ENCODE measurements at regions not wholly inside any gene's neighbourhood (a gene's known extent, or its start where the extent isn't known, plus 50 kb on each side); places are given as distances from the start of the nearest gene placed in this dataset.
"Not testable (repeated sequence)": the region's sequence is repeated elsewhere in the genome, so short reads cannot be mapped to it uniquely, and the experiment has no call there.

GRCh38 chr17:34771891-34772290 is 189.4 kb downstream of the CCT6B start:
- DNase-seq: no peak

GRCh38 chr17:34770586-34770985 is 190.7 kb downstream of the CCT6B start:
- no peak for DNase-seq

DNA sequence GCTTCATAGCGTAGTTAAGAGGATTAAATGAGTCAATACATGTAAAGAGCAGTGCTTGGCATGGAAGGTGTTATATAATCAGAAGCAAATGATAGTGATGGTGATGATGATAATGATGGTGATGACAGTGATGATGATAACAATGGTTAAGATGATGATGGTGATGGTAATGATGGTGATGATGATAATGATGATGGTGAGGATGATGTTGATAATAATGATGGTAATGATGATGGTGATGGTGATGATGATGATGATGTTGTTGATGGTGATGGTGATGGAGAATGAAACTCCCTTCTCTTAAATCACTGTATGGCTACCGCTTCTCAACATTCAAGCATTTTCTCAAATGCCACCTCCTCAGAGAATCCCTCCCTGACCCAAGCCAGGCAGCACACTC is 190.5 kb downstream of the TMEM132E start:
- DNase-seq: no peak

- DNase-seq: no peak
Observed at GRCh38 chr17:34769049-34769448, 189.7 kb downstream of the TMEM132E start.

- DNase-seq: no peak
Observed at GRCh38 chr17:34765291-34765690, 185.9 kb downstream of the TMEM132E start.

DNA sequence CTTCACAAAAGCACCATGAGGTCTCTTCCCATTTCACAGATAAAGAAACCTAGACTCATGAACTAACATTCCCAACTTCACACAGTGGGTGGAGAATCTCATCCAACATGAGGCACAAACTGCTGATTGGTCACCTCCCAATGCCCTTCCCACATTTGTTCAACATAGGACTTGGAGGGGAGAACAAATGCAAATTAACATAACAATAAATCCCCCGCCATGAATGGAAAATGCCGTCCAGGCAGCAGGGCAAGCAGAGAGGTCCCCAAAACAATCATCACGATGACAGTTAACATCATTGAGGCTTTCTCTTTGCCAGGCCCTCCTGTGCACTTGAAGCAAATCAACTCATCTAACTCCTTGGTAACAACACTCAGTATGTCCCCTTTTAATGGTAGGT is 185.3 kb downstream of the TMEM132E start:
- no peak for DNase-seq

- no peak for DNase-seq
Observed at GRCh38 chr17:34763728-34764665, 184.6 kb downstream of the TMEM132E start.

DNA sequence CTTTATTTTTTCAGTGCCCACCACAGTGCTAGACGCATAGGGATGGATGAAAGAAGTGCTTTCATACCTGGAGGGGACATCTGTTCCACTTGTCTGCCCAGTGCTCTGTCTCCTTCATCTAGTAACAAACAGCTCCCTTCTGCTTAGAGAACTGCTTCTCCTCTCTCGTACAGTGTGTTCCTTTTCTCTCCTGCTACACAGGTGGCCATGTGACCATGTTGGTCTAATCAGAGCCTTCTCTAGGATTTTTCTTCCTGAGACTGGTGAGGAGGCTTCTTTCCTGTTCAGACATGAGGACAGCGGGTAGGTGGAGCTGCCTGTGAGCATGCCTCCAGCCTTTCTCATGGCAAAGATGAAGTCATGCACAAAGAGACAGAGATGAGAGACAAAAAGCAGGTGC is 182.7 kb downstream of the TMEM132E start:
- DNase-seq: no peak

DNA sequence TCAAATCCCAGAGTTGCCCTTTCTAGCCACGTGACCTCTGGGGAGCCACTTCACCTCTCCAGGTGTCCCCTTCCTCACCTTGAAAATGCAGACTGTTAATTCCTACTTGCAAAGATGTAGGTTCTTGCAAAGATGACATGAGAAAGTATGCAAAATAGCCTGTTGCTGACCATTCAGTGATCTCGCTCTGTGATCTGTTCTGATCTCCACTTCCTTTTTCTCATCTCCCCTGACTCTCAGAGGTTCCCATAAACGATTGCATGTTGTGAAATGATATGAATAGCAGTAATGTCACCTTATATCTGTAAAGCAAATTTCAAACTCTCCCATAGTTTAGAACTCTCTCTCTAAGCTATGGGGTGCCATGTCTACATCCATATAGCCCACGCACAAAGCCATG is 182.3 kb downstream of the TMEM132E start:
- peak in 1 of 2 experiments; percentile 4 for DNase-seq

- DNase-seq: no peak
Observed at GRCh38 chr17:34760931-34761495, 181.6 kb downstream of the TMEM132E start.

DNA sequence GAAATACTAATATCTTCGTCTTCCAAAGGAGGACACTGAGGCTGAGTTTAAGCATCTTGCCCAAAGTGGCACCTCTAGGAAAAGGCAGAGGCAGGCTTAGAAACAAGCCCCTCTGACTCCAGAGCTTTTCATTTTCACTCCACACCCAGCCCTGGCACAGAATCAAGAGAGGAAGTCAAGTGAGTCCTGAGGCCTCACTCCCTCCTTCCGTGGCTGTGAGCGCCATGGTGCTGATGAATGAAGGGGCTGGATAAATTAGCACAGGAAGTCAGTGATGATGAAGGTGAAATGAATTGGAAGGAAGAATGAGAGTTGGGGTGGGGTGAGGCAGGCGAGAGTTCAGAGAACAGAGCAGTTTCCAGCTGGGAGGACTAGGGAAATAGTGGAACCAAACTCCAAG is 179.3 kb downstream of the TMEM132E start:
- no peak for DNase-seq

GRCh38 chr17:34758316-34758715 is 178.9 kb downstream of the TMEM132E start:
- DNase-seq: no peak

GRCh38 chr17:34757611-34758010 is 178.2 kb downstream of the TMEM132E start:
- no peak for DNase-seq

- DNase-seq: no peak
Observed at GRCh38 chr17:34757106-34757505, 177.7 kb downstream of the TMEM132E start.

- DNase-seq: no peak
Observed at GRCh38 chr17:34756637-34757021, 177.2 kb downstream of the TMEM132E start.

- no peak for DNase-seq
Observed at GRCh38 chr17:34755981-34756636, 176.7 kb downstream of the TMEM132E start.

DNA sequence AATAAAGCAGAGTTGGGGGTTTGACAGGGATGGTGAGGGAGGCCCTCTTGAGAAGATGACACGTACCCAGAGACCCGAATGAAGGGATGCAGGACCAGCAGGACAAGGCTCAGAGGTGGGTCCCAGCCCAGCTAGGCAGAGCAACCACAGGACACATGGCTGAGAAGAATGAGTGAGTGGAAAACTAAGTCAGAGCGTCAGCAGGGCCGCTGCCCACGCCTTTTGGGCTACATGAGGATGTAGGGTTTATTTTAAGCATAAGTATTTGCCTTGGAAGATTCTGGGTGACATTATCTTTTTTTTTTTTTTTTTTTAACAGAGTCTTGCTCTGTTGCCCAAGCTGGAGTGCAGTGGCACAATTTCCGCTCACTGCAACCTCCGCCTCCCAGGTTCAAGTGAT is 176.0 kb downstream of the TMEM132E start:
- DNase-seq: no peak

- DNase-seq: no peak
Observed at GRCh38 chr17:34750004-34750403, 170.6 kb downstream of the TMEM132E start.

DNA sequence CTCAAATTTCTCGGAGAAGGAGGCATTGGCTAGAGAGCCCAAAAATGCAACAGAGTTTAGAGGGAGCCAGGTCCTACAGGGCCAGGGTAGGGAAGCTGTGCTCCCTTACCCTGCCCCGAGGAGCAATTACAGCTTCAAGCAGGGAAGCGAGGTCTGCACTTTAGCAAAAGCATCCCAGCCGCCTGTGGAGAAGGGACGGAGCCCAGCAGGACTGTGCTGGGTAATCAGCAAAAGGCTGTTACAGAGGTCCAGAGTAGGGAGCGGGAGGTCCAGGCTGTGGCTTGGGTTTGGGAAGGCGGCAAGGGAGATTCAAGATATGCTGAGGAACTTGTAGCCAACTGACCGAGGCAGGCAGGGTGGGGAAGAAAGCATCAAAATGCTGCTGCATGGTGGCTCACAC is 162.6 kb downstream of the TMEM132E start:
- no peak for DNase-seq

DNA sequence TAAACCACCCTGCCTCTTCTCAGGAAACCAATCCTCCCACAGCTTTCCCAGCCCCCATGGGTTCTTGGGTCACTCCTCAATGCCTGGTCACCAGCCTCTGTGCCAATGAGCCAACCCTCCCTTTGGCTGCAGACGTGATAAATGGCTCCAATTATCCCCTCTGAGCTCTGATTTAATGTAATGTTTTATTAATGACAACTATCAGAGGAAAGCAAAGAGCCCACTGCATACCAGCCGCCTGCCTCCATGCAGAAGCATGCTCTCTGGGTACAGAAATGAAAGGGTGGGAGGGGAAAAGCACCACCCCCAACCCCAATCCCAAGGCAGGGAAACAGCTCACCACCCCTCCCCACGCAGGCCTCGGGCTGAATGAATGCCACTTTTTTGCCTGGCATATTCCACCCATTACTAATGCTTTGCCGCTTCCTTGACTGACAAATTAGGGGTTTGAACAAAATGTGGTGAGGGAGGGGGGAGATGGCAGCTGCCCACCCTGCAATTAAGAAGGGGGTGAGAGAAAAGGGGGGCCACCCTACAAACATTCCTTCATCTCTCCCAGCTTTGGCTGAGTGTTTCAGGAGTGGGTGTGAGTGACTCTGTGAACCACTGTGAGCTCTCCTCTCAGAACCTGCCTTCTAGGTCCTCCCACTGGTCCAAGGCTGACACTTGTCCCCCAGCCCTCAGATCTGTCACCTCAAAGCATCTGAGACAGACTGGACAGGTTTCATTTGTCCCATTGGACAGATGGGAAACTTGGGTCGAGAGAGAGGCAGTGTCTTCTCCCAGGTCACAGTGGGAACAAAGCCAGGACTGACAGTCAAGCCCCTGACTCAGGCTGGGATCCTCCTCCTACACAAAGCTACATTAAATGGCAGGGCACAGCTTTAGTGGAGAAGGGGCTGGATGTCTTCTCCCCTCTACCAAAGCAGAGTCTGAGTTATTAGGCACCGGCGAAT is 161.5 kb downstream of the TMEM132E start:
- no peak for DNase-seq

GRCh38 chr17:34739386-34739785 is 160.0 kb downstream of the TMEM132E start:
- no peak for DNase-seq

DNA sequence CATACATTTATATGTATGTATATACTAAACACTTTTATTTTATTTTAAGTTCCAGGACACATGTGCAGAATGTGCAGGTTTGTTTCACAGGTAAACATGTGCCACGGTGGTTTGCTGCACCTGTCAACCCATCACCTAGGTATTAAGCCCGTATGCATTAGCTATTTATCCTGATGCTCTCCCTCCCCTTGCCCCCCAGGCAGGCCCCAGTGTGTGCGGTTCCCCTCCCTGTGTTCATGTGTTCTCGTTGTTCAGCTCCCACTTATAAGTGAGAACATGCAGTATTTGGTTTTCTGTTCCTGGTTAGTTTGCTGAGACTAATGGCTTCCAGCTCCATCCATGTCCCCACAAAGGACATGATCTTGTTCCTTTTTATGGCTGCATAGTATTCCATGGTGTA is 158.3 kb downstream of the TMEM132E start:
- not testable (repeated sequence) for DNase-seq

DNA sequence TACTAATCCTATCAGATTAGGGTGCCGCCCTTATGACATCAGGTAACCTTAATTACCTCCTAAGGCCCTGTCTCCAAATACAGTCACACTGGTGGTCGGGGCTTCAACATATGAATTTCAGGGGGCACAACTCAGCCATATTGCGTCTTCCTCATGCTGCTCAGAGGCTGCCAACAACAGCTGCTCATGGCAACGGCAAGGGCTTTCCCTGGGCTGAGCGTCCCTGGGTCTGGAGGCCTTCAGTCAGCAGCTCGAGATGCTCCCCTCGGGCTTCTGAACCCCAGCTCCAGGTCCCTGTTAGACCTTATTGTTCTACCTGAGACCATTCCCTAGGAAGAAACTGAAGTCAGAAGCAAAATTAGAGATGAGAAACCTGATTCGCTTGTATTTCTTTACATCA is 157.2 kb downstream of the TMEM132E start:
- no peak for DNase-seq

All from AML-193 (cell line).